Nephron progenitor cell (in vitro differentiated cells): ENCODE measurements at regions not wholly inside any gene's neighbourhood (a gene's known extent, or its start where the extent isn't known, plus 50 kb on each side); places are given as distances from the start of the nearest gene placed in this dataset.

Experiments
- DNase-seq: peaks from one replicate; pipeline ENCODE4 v3.0.0; 2021
- H3K27ac Mint-ChIP-seq: 2 replicates; pipeline ENCODE4 v1.8.0; 2021; ENCODE audit warnings: mild to moderate bottlenecking, moderate library complexity, mixed read lengths
- H3K27me3 Mint-ChIP-seq: 2 replicates; pipeline ENCODE4 v1.8.0; 2021; ENCODE audit warnings: mild to moderate bottlenecking, low read depth, mixed read lengths; ENCODE audit not compliant: poor library complexity
- H3K36me3 Mint-ChIP-seq: 2 replicates; pipeline ENCODE4 v1.8.0; 2021; ENCODE audit warnings: low read depth, mixed read lengths
- H3K4me1 Mint-ChIP-seq: 2 replicates; pipeline ENCODE4 v1.8.0; 2021; ENCODE audit warnings: mixed read lengths
- H3K4me3 Mint-ChIP-seq: 2 replicates; pipeline ENCODE4 v1.8.0; 2021; ENCODE audit warnings: mild to moderate bottlenecking, moderate library complexity, mixed read lengths
- H3K9me3 Mint-ChIP-seq: 2 replicates; pipeline ENCODE4 v1.8.0; 2021; ENCODE audit warnings: mild to moderate bottlenecking, moderate library complexity, mixed read lengths
- CTCF ChIP-seq: fragments of 200-600 bp; sonication (generic); IDR thresholded peaks from 2 replicates; pipeline ENCODE4 v1.5.0; 2021; ENCODE audit warnings: antibody characterized with exemption

- Mint-ChIP-seq H3K4me3 (no peak overlapping the region), H3K36me3 (no peaks in the 10 kb centered on the region), H3K27me3 (peaks cover 24% of the 10 kb centered on the region), H3K4me1 (no peaks in the 10 kb centered on the region), H3K9me3 (no peaks in the 10 kb centered on the region), H3K27ac (no peak overlapping the region)
- no peak for TF ChIP-seq CTCF
- no peak for DNase-seq
Measured at GRCh38 chr11:134807997-134808396, 396.0 kb upstream of the B3GAT1 start.

DNA sequence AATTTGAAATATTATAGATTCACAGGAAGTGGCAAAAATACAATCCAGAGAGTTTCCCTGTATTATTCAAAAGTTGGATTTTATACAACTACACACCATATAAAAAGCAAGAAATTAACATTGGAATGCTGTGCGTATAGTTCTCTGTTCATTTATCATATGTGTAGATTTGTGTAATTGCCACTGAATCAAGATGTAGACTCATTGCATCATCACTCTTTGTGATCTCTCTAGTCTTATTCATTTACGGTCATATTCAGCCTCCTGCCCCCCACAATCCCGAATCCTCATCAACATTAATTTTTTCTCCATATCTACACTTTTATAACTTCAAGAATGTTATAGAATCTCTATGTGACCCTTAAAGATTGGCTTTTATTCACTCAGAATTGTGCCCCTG is 390.6 kb upstream of the B3GAT1 start:
- Mint-ChIP-seq H3K27ac (no peak overlapping the region), H3K36me3 (no peaks in the 10 kb centered on the region)
- no peak for TF ChIP-seq CTCF

DNA sequence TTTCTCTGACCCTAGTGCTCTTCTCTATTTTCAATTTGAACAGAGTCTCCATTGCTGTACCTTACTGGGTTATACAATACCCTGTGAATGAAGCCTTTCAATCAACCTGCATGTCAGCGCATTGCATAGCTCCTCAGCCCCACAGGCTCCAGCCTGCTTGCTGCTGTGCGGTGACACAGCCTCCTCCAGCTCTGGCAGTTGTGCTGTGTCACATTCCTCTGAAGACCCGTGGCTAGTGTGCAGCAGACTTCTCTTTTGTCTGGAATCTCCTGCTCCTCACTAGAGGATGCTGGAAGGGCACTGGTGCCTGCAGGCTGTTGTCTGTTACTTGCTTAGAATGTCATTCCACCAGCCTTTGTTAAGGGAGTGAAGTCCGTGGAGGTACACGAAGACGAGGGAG is 390.1 kb upstream of the B3GAT1 start:
- H3K27ac Mint-ChIP-seq = peak overlapping the region; percentile 24
- DNase-seq = peak; percentile 33
- no peak for TF ChIP-seq CTCF
- peaks cover 37% of the 10 kb centered on the region for H3K27me3 Mint-ChIP-seq
- peak overlapping the region; percentile 14 for H3K4me3 Mint-ChIP-seq
- no peaks in the 10 kb centered on the region for H3K36me3 Mint-ChIP-seq
- H3K9me3 Mint-ChIP-seq = no peaks in the 10 kb centered on the region
- peaks cover 34% of the 10 kb centered on the region for H3K4me1 Mint-ChIP-seq

More for the DNA sequence above, 390.6 kb upstream of the B3GAT1 start:
- Mint-ChIP-seq H3K9me3 (no peaks in the 10 kb centered on the region), H3K4me3 (no peak overlapping the region), H3K4me1 (peaks cover 34% of the 10 kb centered on the region), H3K27me3 (peaks cover 40% of the 10 kb centered on the region)
- no peak for DNase-seq

DNA sequence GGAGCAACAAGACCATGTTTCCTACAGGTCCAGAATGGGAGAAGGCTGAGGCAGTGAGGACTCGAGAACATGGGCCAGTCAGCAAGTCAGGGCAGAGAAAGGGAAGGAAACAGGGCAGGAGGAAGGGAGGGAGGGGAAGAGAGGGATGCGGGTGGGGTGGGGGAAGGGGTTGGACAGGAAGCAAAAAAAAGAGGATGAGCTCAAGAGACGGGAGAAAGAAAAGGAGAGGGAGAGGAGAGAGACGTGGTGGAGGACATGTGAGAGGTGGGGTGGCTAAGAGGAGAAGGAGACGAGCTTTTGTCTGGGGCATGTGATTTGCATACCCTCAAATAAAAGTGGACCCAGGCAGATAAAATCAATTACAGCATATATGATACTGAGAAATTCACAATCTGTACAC is 389.5 kb upstream of the B3GAT1 start:
- peaks cover 36% of the 10 kb centered on the region for H3K27me3 Mint-ChIP-seq
- no peak overlapping the region for H3K27ac Mint-ChIP-seq
- H3K36me3 Mint-ChIP-seq = no peaks in the 10 kb centered on the region
- H3K4me3 Mint-ChIP-seq = peak overlapping the region; percentile 14
- peaks cover 34% of the 10 kb centered on the region for H3K4me1 Mint-ChIP-seq
- no peak for TF ChIP-seq CTCF
- DNase-seq = no peak
- H3K9me3 Mint-ChIP-seq = no peaks in the 10 kb centered on the region

- DNase-seq = no peak
- H3K27ac Mint-ChIP-seq = no peak overlapping the region
- H3K9me3 Mint-ChIP-seq = no peaks in the 10 kb centered on the region
- no peaks in the 10 kb centered on the region for H3K36me3 Mint-ChIP-seq
- peaks cover 34% of the 10 kb centered on the region for H3K4me1 Mint-ChIP-seq
- peak overlapping the region; percentile 48 for H3K4me3 Mint-ChIP-seq
- H3K27me3 Mint-ChIP-seq = peaks cover 33% of the 10 kb centered on the region
- TF ChIP-seq CTCF = no peak
Measured at GRCh38 chr11:134800826-134801225, 388.8 kb upstream of the B3GAT1 start.

DNA sequence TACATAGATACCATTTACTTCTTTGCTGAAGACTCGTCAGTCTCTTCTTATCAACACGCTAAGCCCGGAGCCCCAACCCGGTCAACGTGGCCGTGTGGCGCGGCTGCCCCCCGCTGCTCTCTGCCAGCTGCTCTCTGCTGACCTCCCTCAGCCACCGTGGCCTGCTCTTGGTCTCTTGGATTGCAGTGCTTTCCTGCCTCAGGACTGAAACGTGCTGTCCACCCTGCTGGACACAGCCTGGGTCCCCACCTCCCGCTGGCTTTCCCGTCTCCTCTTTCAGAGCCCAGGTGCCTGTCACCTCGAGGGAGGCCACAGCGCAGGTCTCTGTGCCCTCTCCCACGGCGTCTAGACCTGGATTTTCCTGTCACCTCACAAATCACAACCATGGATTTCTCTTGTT is 388.1 kb upstream of the B3GAT1 start:
- Mint-ChIP-seq H3K4me1 (peaks cover 34% of the 10 kb centered on the region), H3K9me3 (no peaks in the 10 kb centered on the region), H3K27me3 (peaks cover 29% of the 10 kb centered on the region), H3K27ac (no peak overlapping the region), H3K4me3 (no peak overlapping the region), H3K36me3 (no peaks in the 10 kb centered on the region)
- TF ChIP-seq CTCF = no peak
- DNase-seq = no peak
